ENCODE measurements at regions not wholly inside any gene's neighbourhood (a gene's known extent, or its start where the extent isn't known, plus 50 kb on each side); places are given as distances from the start of the nearest gene placed in this dataset.
"Not testable (repeated sequence)": the region's sequence is repeated elsewhere in the genome, so short reads cannot be mapped to it uniquely, and the experiment has no call there.

- no peaks in the 10 kb centered on the region for H3K36me3 Mint-ChIP-seq (ENCODE audit: insufficient read depth)
- peaks cover 6 to 13% of the 10 kb centered on the region in 2 donors for H3K9me3 Mint-ChIP-seq
- no peaks in the 10 kb centered on the region for H3K27me3 Mint-ChIP-seq
- no peaks in the 10 kb centered on the region for H3K4me1 Mint-ChIP-seq (ENCODE audit: low read depth in 2 of 2)
- no peak for ATAC-seq (replicated peaks)
- H3K4me3 Mint-ChIP-seq, result no peak overlapping the region
- no peak overlapping the region for H3K27ac Mint-ChIP-seq
- DNase-seq, result no peak
Measured at GRCh38 chr3:3902161-3902560, 102.9 kb downstream of the LRRN1 start.

DNA sequence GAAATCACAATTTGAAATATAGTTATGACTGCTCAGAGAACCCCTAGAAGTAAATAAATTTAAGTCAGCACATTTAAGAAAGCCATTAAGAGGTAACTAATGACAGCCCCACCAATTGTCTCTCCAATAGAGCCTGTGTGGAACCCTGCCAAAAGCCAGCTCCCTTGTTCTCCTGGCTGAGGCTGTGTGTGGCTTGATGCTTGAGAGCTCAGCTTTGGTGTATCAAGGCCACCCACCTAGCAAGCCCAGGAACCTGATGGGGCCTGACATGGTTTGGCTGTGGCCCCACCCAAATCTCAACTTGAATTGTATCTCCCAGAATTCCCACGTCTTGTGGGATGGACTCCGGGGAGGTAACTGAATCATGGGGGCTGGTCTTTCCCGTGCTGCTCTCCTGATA is 106.9 kb downstream of the LRRN1 start:
- Mint-ChIP-seq H3K4me1 (ENCODE audit: low read depth in 2 of 2) (no peaks in the 10 kb centered on the region), H3K9me3 (peaks cover 5 to 9% of the 10 kb centered on the region in 2 donors), H3K27me3 (no peaks in the 10 kb centered on the region), H3K4me3 (no peak overlapping the region), H3K27ac (no peak overlapping the region), H3K36me3 (ENCODE audit: insufficient read depth) (no peaks in the 10 kb centered on the region)
- ATAC-seq (replicated peaks) (no peak), DNase-seq (no peak)

DNA sequence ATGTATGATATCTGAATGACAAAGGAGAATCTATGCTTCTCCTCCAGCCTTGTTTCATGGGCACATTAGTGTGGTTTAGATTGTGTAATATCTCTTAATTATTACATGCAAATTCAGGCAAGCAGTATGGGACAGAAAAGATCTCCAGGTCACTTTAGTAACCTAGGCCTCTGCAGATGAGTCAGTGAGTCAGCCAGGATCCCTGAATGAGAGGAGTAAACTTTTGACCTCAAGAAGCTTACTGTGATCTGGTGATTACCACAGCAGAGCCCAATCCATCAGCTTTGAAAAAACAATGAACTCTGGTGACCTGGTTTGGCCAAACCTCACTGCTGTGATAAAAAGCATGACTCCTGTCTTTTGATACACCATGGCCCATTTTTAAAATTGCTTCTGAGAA is 107.8 kb downstream of the LRRN1 start:
- Mint-ChIP-seq H3K4me1 (ENCODE audit: low read depth in 2 of 2) (no peaks in the 10 kb centered on the region), H3K4me3 (no peak overlapping the region), H3K27me3 (no peaks in the 10 kb centered on the region), H3K9me3 (peaks cover 5 to 9% of the 10 kb centered on the region in 2 donors), H3K36me3 (ENCODE audit: insufficient read depth) (no peaks in the 10 kb centered on the region), H3K27ac (no peak overlapping the region)
- no peak for ATAC-seq (replicated peaks)
- DNase-seq, result no peak

- no peak overlapping the region for H3K4me3 Mint-ChIP-seq
- no peak overlapping the region for H3K27ac Mint-ChIP-seq
- no peaks in the 10 kb centered on the region for H3K36me3 Mint-ChIP-seq (ENCODE audit: insufficient read depth)
- DNase-seq, result no peak
- no peak for ATAC-seq (replicated peaks)
- no peaks in the 10 kb centered on the region for H3K27me3 Mint-ChIP-seq
- H3K9me3 Mint-ChIP-seq, result peaks cover 0 to 17% of the 10 kb centered on the region in 2 donors
- no peaks in the 10 kb centered on the region for H3K4me1 Mint-ChIP-seq (ENCODE audit: low read depth in 2 of 2)
Measured at GRCh38 chr3:3918763-3919162, 119.5 kb downstream of the LRRN1 start.

GRCh38 chr3:3919316-3919715 is 120.1 kb downstream of the LRRN1 start:
- Mint-ChIP-seq H3K27me3 (no peaks in the 10 kb centered on the region), H3K27ac (no peak overlapping the region), H3K36me3 (ENCODE audit: insufficient read depth) (no peaks in the 10 kb centered on the region), H3K4me3 (no peak overlapping the region), H3K4me1 (ENCODE audit: low read depth in 2 of 2) (no peaks in the 10 kb centered on the region), H3K9me3 (peaks cover 0 to 19% of the 10 kb centered on the region in 2 donors)
- ATAC-seq (replicated peaks), result no peak
- no peak for DNase-seq

- DNase-seq (no peak), ATAC-seq (replicated peaks) (no peak)
- Mint-ChIP-seq H3K27ac (no peak overlapping the region), H3K27me3 (no peaks in the 10 kb centered on the region), H3K4me3 (no peak overlapping the region), H3K9me3 (peaks cover 0 to 17% of the 10 kb centered on the region in 2 donors), H3K36me3 (ENCODE audit: insufficient read depth) (no peaks in the 10 kb centered on the region), H3K4me1 (ENCODE audit: low read depth in 2 of 2) (no peaks in the 10 kb centered on the region)
Measured at GRCh38 chr3:3923619-3924018, 124.4 kb downstream of the LRRN1 start.

- DNase-seq (no peak), ATAC-seq (replicated peaks) (no peak)
- H3K9me3 Mint-ChIP-seq, result peaks cover 11 to 23% of the 10 kb centered on the region in 2 donors
- no peak overlapping the region for H3K4me3 Mint-ChIP-seq
- no peak overlapping the region for H3K27ac Mint-ChIP-seq
- no peaks in the 10 kb centered on the region for H3K4me1 Mint-ChIP-seq (ENCODE audit: low read depth in 2 of 2)
- H3K27me3 Mint-ChIP-seq, result no peaks in the 10 kb centered on the region
- H3K36me3 Mint-ChIP-seq (ENCODE audit: insufficient read depth), result no peaks in the 10 kb centered on the region
Measured at GRCh38 chr3:3927198-3927597, 128.0 kb downstream of the LRRN1 start.

DNA sequence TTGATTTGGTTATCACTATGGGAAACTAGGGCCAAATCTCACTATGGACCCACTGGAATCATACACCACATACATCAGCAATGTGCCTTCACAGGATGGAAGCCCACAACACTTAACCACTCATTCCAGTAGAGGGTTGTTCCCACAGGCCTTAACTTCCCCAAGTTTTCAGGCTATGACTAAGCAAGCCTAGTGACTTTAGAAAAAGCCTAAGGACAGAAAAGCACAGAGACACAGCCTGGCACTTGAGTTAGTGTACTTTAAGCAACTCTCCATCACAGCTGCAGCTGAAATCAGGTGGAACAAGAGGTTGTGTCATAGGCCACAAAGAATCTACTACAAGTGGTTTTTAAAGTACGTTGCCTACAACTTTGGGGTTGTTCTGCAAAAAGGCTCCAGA is 128.7 kb downstream of the LRRN1 start:
- DNase-seq, result no peak
- no peak for ATAC-seq (replicated peaks)
- Mint-ChIP-seq H3K9me3 (peaks cover 14 to 19% of the 10 kb centered on the region in 2 donors), H3K4me1 (ENCODE audit: low read depth in 2 of 2) (no peaks in the 10 kb centered on the region), H3K27ac (no peak overlapping the region), H3K36me3 (ENCODE audit: insufficient read depth) (no peaks in the 10 kb centered on the region), H3K27me3 (no peaks in the 10 kb centered on the region), H3K4me3 (no peak overlapping the region)

- H3K4me1 Mint-ChIP-seq (ENCODE audit: low read depth in 2 of 2); H3K27ac Mint-ChIP-seq; ATAC-seq (replicated peaks); H3K36me3 Mint-ChIP-seq (ENCODE audit: insufficient read depth); H3K4me3 Mint-ChIP-seq; H3K27me3 Mint-ChIP-seq; DNase-seq: not testable (repeated sequence)
- H3K9me3 Mint-ChIP-seq, result peaks cover 15 to 39% of the 10 kb centered on the region in 2 donors
Measured at GRCh38 chr3:3941380-3941779, 142.1 kb downstream of the LRRN1 start.

- ATAC-seq (replicated peaks) (no peak), DNase-seq (no peak)
- no peaks in the 10 kb centered on the region for H3K4me1 Mint-ChIP-seq (ENCODE audit: low read depth in 2 of 2)
- H3K27me3 Mint-ChIP-seq, result no peaks in the 10 kb centered on the region
- H3K9me3 Mint-ChIP-seq, result peaks cover 8 to 34% of the 10 kb centered on the region in 2 donors
- H3K27ac Mint-ChIP-seq, result no peak overlapping the region
- no peaks in the 10 kb centered on the region for H3K36me3 Mint-ChIP-seq (ENCODE audit: insufficient read depth)
- H3K4me3 Mint-ChIP-seq, result no peak overlapping the region
Measured at GRCh38 chr3:3951071-3951470, 151.8 kb downstream of the LRRN1 start.

DNA sequence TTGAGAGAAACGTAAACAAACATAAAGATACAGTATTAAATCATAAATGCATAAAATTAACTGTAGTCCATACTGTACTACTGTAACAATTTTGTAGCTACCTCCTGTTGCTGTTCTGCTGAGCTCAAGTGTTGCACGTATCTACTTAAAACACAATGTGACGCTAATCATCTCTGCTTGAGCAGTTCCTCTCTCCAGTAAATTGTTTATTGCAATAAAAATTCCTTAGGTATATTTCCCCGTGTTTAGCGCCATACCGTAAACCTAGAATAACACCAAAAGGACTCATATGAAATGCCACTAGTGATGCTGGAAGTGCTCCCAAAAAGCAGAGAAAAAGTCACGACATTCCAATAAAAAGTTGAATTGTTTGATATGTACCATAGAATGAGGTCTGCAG is 152.3 kb downstream of the LRRN1 start:
- Mint-ChIP-seq H3K27me3 (no peaks in the 10 kb centered on the region), H3K4me3 (no peak overlapping the region), H3K36me3 (ENCODE audit: insufficient read depth) (no peaks in the 10 kb centered on the region), H3K9me3 (peaks cover 7 to 34% of the 10 kb centered on the region in 2 donors), H3K27ac (no peak overlapping the region), H3K4me1 (ENCODE audit: low read depth in 2 of 2) (no peaks in the 10 kb centered on the region)
- DNase-seq (no peak), ATAC-seq (replicated peaks) (no peak)

DNA sequence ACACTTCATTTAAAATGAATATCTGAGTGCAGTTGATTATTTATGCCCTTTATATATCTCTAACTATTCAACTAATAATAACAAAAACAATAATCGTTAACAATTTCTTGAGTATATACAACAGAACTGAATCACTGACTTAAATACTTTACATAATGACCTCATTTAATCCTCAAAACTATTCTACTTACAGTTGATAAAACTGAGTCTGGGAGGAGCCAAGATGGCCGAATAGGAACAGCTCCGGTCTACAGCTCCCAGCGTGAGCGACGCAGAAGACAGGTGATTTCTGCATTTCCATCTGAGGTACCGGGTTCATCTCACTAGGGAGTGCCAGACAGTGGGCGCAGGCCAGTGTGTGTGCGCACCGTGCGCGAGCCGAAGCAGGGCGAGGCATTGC is 163.6 kb downstream of the LRRN1 start:
- H3K4me1 Mint-ChIP-seq (ENCODE audit: low read depth in 2 of 2); ATAC-seq (replicated peaks); H3K27me3 Mint-ChIP-seq; DNase-seq; H3K4me3 Mint-ChIP-seq; H3K9me3 Mint-ChIP-seq; H3K27ac Mint-ChIP-seq; H3K36me3 Mint-ChIP-seq (ENCODE audit: insufficient read depth): not testable (repeated sequence)

GRCh38 chr3:3984053-3984452 is 184.8 kb downstream of the LRRN1 start:
- Mint-ChIP-seq H3K36me3 (ENCODE audit: insufficient read depth) (no peaks in the 10 kb centered on the region), H3K9me3 (peaks cover 0 to 10% of the 10 kb centered on the region in 2 donors), H3K27ac (no peak overlapping the region), H3K27me3 (no peaks in the 10 kb centered on the region), H3K4me1 (ENCODE audit: low read depth in 2 of 2) (no peaks in the 10 kb centered on the region), H3K4me3 (no peak overlapping the region)
- no peak for DNase-seq
- no peak for ATAC-seq (replicated peaks)

- Mint-ChIP-seq H3K36me3 (ENCODE audit: insufficient read depth) (no peaks in the 10 kb centered on the region), H3K4me3 (no peak overlapping the region), H3K9me3 (no peaks in the 10 kb centered on the region), H3K27ac (no peak overlapping the region), H3K4me1 (ENCODE audit: low read depth in 2 of 2) (no peaks in the 10 kb centered on the region), H3K27me3 (no peaks in the 10 kb centered on the region)
- ATAC-seq (replicated peaks) (no peak), DNase-seq (no peak)
Measured at GRCh38 chr3:3991598-3991997, 192.4 kb downstream of the LRRN1 start.

DNA sequence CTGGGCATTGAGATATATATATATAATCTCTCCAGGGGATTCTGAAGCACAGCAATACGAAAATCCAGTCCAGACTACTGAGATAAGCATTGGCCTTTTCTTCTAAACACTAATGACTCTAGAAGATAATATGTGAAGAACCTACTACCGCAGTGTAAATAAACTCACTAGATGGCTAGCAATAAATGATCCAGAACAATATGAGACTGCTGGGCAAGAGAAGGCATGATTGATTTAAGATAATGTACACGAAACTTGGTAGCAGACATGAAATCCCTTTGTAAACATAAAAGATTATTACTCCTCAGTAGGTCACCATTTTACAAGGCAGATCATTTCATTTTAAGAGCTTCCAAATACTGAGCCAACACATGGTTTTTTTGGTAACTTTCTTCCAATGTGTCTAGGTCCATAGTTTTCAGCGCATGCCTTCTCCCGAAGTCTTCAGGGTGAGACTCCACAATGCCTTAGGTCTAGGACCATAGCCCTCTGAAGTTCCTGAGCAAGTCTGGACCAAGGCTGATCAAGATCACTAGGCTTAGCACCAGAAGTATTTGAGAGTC is 193.2 kb downstream of the LRRN1 start:
- no peak for DNase-seq
- Mint-ChIP-seq H3K36me3 (ENCODE audit: insufficient read depth) (no peaks in the 10 kb centered on the region), H3K4me1 (ENCODE audit: low read depth in 2 of 2) (no peaks in the 10 kb centered on the region), H3K27ac (no peak overlapping the region), H3K9me3 (no peaks in the 10 kb centered on the region), H3K27me3 (no peaks in the 10 kb centered on the region), H3K4me3 (no peak overlapping the region)
- no peak for ATAC-seq (replicated peaks)
